AG04450 (cell line): ENCODE measurements at regions not wholly inside any gene's neighbourhood (a gene's known extent, or its start where the extent isn't known, plus 50 kb on each side); places are given as distances from the start of the nearest gene placed in this dataset.
"Not testable (repeated sequence)": the region's sequence is repeated elsewhere in the genome, so short reads cannot be mapped to it uniquely, and the experiment has no call there.

Experiments
- CTCF ChIA-PET: fragments of 300-600, 350-600 bp; formaldehyde crosslinking; extraction: SDS; loops from one replicate; lab custom pipeline; 2022; ENCODE audit warnings: antibody characterized with exemption, inconsistent platforms; lab: Charles Lee
- POLR2A ChIA-PET: fragments of 350-600 bp; formaldehyde crosslinking; extraction: SDS; loops from one replicate; lab custom pipeline; 2021; ENCODE audit warnings: antibody characterized with exemption, inconsistent platforms; lab: Yijun Ruan, JAX
- DNase-seq: peaks from one replicate; pipeline ENCODE4 v3.0.0-alpha.2; 2011; ENCODE audit warnings: low read depth, low spot score
- H3K27ac ChIP-seq: one replicate; pipeline ENCODE4 v1.5.1; 2012; ENCODE audit warnings: low read depth, low read length, control low read depth
- H3K27me3 ChIP-seq: one replicate; pipeline ENCODE4 v1.6.0; 2012; ENCODE audit warnings: low read length; ENCODE audit not compliant: control insufficient read depth, insufficient read depth
- H3K4me3 ChIP-seq: 2 replicates; pipeline ENCODE4 v1.5.1; 2011; ENCODE audit warnings: mild to moderate bottlenecking, low read depth, low read length, control low read depth
- H3K9me3 ChIP-seq: 2 replicates; pipeline ENCODE4 v1.5.1; 2012; ENCODE audit warnings: low read length; ENCODE audit not compliant: control insufficient read depth, insufficient read depth
- CTCF ChIP-seq: IDR thresholded peaks from 2 replicates; pipeline ENCODE4 v1.5.1; 2011; ENCODE audit warnings: low read depth, low read length, control low read depth, inconsistent platforms

GRCh38 chr4:36587909-36588472 lies 306.6 kb downstream of the DTHD1 start:
- H3K9me3 ChIP-seq: peaks cover 9% of the 10 kb centered on the region; the same call in 1 of the 2 replicates
- no peak for TF ChIP-seq CTCF
- H3K27me3 ChIP-seq: no peaks in the 10 kb centered on the region
- DNase-seq: no peak
- CTCF ChIA-PET: no interaction called here
- H3K27ac ChIP-seq: no peak overlapping the region
- POLR2A ChIA-PET: no interaction called here
- H3K4me3 ChIP-seq: no peak overlapping the region

GRCh38 chr4:36590343-36590742 lies 308.9 kb downstream of the DTHD1 start:
- H3K4me3 ChIP-seq: no peak overlapping the region
- no peak for DNase-seq
- H3K27me3 ChIP-seq: no peaks in the 10 kb centered on the region
- H3K9me3 ChIP-seq: peaks cover 16% of the 10 kb centered on the region
- ChIA-PET CTCF (no interaction called here), POLR2A (no interaction called here)
- H3K27ac ChIP-seq: no peak overlapping the region
- TF ChIP-seq CTCF: no peak

- no peak for DNase-seq
- POLR2A ChIA-PET: no interaction called here
- H3K27ac ChIP-seq: no peak overlapping the region
- CTCF ChIA-PET: no interaction called here
- no peaks in the 10 kb centered on the region for H3K27me3 ChIP-seq
- H3K4me3 ChIP-seq: no peak overlapping the region
- TF ChIP-seq CTCF: no peak
- H3K9me3 ChIP-seq: no peaks in the 10 kb centered on the region
These were observed 320.6 kb downstream of the DTHD1 start for GRCh38 chr4:36601864-36602495.

GRCh38 chr4:36609661-36610060 lies 328.2 kb downstream of the DTHD1 start:
- Histone ChIP-seq H3K9me3 (peaks cover 3% of the 10 kb centered on the region; the same call in 1 of the 2 replicates), H3K27me3 (no peaks in the 10 kb centered on the region), H3K27ac (no peak overlapping the region), H3K4me3 (no peak overlapping the region)
- DNase-seq: no peak
- ChIA-PET POLR2A (no interaction called here), CTCF (no interaction called here)
- no peak for TF ChIP-seq CTCF

- Histone ChIP-seq H3K27ac (no peak overlapping the region), H3K27me3 (no peaks in the 10 kb centered on the region), H3K9me3 (peaks cover 3% of the 10 kb centered on the region; the same call in 1 of the 2 replicates), H3K4me3 (no peak overlapping the region)
- ChIA-PET CTCF (no interaction called here), POLR2A (no interaction called here)
- DNase-seq: no peak
- TF ChIP-seq CTCF: no peak
These were observed 329.2 kb downstream of the DTHD1 start for GRCh38 chr4:36610628-36611027.

- H3K9me3 ChIP-seq, H3K4me3 ChIP-seq, DNase-seq, POLR2A ChIA-PET, H3K27me3 ChIP-seq, CTCF ChIA-PET, H3K27ac ChIP-seq: not testable (repeated sequence)
These were observed 331.7 kb downstream of the DTHD1 start for GRCh38 chr4:36613142-36613541.
